ENCODE measurements at regions not wholly inside any gene's neighbourhood (a gene's known extent, or its start where the extent isn't known, plus 50 kb on each side); places are given as distances from the start of the nearest gene placed in this dataset.

GRCh38 chrX:113929004-113929403 is 654.9 kb upstream of the HTR2C start (continued):
- peak; percentile 64 for TF ChIP-seq REST (IDR thresholded peaks at IDR 0.05; ENCODE audit: borderline replicate concordance)
- no peak for TF ChIP-seq REST (CRISPR knock-in tag; IDR thresholded peaks at IDR 0.05; ENCODE audit: low read depth)
- TF ChIP-seq MITF (IDR thresholded peaks at IDR 0.05) = no peak
- no peak for TF ChIP-seq CLOCK (CRISPR knock-in tag; IDR thresholded peaks at IDR 0.05; ENCODE audit: borderline replicate concordance)
- no peak for TF ChIP-seq LARP7 (IDR thresholded peaks at IDR 0.05)
- no peak for TF ChIP-seq MYNN (IDR thresholded peaks at IDR 0.05)
- no peak for TF ChIP-seq MYNN (CRISPR knock-in tag; IDR thresholded peaks at IDR 0.05)
- TF ChIP-seq SMC3 (conservative IDR thresholded peaks at IDR 0.05; ENCODE audit: insufficient read depth, low read depth, low read length) = peak; percentile 56
- no peak for TF ChIP-seq ZBTB26 (CRISPR knock-in tag; IDR thresholded peaks at IDR 0.05)
- TF ChIP-seq SMARCC2 (IDR thresholded peaks at IDR 0.05; ENCODE audit: low read depth) = no peak
- TF ChIP-seq TRIM25 (IDR thresholded peaks at IDR 0.05; ENCODE audit: borderline replicate concordance) = no peak
- TF ChIP-seq PREB (CRISPR knock-in tag; IDR thresholded peaks at IDR 0.05) = no peak
- no peak for TF ChIP-seq SMAD1 (IDR thresholded peaks at IDR 0.05; ENCODE audit: low read depth, low read length, partially characterized antibody)

Data from K562 (cell line).